ENCODE measurements at regions not wholly inside any gene's neighbourhood (a gene's known extent, or its start where the extent isn't known, plus 50 kb on each side); places are given as distances from the start of the nearest gene placed in this dataset.
"Not testable (repeated sequence)": the region's sequence is repeated elsewhere in the genome, so short reads cannot be mapped to it uniquely, and the experiment has no call there.

GRCh38 chr7:67616517-67616916 is 619.9 kb downstream of the TYW1 start:
- DNase-seq (ENCODE audit: low read depth in 2 of 2): no peak

DNA sequence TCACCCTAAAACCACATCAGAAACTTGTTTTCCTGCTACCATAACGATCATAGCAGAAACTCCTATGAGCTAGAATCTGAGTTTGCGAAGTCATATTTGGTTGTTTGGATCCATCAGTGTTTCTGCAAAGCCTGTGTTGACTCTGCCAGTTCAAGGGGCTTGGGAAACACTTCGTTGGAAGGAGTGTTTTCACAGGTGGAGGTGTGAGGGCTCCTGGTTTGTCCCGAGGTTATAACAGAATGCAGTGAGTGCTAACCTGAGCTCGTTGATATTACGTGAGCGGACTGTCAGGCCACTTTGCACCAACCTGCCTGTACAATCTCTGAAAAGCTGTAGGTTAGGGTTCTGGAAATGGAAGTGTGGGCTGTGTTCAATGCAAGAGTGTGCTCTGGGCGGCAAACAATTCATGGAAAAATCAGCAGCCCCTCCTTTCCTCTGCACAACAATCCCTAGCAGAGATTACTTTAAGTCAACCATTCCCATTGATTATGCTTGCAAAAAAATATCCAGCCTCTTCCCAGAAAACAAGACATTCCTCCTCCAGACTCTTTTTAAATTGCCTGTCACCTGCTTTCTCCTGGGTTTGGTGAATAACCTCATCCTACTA is 622.0 kb downstream of the TYW1 start:
- no peak for DNase-seq (ENCODE audit: low read depth in 2 of 2)

DNA sequence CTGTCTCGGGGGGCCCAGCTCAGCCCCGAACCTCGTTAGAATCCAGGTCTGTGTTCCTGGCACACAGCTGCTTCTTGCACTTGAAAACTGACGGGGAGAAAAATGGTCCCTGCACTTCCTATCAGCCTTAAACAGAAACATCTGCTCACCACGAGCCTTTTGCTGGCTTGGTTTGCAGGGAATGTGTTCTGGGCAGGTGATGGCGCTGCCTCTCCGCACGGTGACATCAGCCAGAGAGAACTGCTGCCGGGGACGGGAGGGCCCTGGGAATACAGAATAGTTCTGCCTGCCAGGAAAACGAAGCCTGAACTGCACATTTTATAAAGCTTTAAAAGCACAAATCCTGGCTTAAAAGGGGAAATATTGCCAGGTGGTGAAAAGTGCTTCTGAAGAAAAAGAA is 622.5 kb downstream of the TYW1 start:
- DNase-seq (ENCODE audit: low read depth in 2 of 2): no peak

DNA sequence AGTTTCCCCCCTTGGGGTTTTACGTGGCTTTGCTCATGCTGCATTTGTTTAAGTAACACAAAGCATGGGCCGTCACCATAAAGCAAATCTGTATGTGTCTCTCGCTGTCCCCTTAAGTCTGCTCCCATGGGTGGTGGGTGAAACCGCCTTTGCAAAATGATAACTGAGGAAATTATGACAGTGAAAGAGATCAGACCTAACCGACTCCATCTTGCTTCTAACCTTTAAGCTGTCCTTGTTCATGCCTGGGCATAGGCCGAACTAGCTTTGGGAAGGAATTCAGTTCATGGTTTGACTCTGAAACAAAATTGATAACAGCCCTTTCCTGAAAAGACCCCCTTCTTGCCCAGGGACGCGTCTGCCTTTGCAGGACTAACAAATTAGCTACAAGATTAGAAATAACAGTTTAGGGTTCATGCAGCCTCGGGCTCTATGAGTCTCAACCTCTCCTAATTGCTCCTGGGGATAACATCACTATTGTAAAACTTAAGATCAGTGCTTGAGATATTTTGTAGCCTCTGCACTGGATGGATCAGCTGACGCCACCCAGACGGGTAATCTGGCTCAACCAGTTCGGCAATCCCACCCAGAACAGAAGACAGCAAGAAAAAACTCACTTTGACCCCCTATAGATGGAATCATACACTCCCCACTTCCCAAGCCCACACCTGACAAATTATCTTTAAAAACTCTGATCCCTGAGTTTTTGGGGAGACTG is 623.7 kb downstream of the TYW1 start:
- DNase-seq (ENCODE audit: low read depth in 2 of 2): no peak

DNA sequence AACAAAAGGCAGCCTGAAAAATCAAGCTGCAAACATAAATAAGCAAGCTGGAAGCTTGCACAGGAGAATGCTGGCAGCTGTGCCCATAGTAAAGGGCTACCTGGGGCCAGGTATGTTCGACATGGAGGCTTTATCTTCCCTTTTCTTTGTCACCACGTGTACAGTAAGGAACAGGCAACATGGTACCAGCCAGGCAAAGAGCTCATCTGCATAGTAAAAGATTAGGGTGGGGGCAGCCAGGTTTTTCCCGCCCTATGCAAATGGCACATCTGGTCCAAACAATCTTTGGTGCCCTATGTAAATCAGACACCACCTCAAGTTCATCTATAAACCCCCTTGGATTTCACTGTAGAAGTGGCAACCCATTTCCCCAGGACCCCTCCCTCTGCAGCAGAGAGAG is 625.1 kb downstream of the TYW1 start:
- no peak for DNase-seq (ENCODE audit: low read depth in 2 of 2)

DNA sequence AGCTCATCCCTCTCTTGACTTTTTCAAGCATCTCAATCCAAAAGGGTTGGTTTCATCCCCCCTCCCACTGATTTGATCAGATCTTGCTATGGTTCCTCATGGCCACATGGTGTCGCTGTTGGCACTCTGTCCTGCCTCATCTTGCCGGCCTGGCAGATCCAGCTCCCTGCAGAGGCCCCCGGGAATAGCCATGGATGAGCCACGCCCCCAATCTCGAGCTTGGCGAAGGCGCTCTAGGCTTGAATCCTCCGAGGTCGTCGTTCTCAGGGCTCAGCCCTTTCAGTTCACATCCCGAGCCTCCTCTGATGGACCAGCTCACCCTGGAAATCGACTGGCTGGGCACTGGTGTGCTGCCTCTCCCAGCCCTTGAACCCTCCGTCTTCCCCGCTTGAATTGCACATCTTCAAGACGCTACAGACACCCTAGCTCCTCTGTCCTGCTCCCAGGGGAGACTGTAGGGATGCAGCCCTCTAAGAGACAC is 628.7 kb downstream of the TYW1 start:
- peak in 1 of 2 donors; percentile 18 for DNase-seq (ENCODE audit: low read depth in 2 of 2)

GRCh38 chr7:67631476-67631875 is 634.8 kb downstream of the TYW1 start:
- DNase-seq (ENCODE audit: low read depth in 2 of 2): no peak

DNA sequence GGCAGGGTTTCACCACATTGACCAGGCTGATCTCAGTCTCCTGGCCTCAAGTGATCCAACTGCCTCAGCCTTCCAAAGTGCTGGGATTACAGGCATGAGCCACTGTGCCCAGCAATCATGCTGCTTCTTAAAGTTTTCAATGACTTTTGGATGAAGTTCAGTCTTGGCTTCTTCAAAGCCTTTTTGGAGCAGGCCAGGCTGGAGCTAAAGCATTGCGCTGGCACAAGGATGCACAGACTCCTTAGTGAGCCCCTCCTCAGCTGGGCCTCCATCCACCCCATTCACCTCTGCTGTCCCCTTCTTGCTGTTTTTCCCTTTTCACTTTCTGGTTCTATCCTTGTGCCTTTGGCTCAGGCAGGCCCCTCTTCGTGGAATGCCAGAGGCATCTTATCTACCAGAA is 638.6 kb downstream of the TYW1 start:
- DNase-seq (ENCODE audit: low read depth in 2 of 2): no peak

DNA sequence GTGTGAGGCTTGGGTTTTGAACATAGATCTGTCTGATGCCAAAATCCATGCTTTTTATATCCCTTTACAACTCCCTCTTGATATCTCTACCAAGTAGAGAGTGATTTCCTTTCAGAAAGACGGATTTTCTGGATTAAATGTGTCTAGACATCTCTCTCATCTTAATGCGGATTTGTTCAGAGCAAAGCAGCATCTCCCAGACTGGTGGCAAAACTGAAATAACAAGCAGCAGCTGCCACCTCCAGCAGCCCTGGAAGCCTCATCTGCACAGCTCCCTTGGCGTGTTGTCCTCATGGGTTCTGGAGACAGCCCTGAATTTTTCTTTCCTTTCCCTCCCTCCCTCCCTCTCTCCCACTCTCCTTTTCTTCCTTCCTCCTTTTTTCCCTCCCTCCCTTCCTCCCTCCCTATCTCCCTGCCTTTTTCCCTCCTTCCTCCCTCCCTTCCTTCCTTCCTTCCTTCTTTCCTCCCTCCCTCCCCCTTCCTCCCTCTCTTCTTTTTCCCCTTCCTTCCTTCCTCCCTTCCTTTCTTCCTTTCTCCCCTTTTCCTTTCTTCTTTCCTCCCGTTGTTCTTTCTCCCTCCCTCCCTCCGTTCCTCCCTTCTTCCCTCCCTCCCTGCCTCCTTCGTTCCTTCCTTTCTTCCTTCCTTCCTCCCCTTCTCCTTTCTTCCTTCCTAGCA is 639.9 kb downstream of the TYW1 start:
- DNase-seq (ENCODE audit: low read depth in 2 of 2): no peak

DNA sequence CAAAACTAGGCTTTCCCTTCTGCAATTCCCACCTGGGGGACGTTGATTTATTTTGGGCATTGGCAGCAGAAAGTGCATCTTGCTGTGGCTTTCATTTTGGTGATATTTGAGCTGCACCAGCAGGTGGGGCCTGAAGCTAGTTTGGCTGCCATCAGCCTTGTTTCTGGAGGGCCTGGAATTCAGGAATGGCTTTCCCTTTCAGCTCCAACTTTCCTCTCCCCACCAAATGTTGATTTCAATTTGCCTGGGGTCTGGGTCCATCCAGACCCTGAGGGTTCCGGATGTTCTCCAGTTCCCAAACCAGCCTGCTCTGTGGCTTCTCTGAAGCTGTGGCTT is 640.4 kb downstream of the TYW1 start:
- DNase-seq (ENCODE audit: low read depth in 2 of 2): no peak

DNA sequence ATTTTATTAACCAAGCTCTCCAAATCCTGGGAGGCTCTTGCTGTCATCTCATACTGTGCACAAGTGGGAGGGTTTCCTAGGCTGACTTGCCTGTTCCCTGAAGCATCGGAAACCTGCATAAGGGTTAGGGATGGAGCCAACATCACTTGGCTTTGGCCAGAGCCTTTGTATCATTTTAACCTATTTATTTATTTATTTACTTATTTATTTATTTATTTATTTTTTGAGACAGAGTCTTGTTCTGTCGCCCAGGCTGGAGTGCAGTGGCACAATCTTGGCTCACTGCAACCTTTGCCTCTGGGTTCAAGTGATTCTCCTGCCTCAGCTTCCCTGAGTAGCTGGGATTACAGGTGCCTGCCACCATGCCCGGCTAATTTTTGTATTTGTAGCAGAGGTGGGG is 645.9 kb downstream of the TYW1 start:
- DNase-seq (ENCODE audit: low read depth in 2 of 2): not testable (repeated sequence)

DNA sequence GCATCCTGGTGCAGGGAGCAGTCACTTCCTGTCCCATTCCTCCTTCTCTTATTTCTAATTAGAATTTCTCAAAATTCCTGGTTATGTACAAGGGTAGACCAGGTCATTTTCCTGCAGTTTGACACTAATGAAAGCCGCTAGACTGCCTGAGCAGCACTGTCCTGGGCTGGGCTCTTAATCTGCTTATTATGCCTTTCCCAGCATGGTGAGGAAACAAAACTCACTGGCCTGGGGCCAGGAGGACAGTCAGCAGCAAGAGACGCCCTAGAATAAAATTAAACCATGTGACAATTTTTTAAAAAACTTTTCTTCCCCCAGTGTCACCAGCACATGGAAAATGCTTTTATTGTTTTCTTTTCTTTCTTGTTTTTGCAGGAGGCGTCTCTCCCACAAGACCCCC is 647.5 kb downstream of the TYW1 start:
- no peak for DNase-seq (ENCODE audit: low read depth in 2 of 2)

DNA sequence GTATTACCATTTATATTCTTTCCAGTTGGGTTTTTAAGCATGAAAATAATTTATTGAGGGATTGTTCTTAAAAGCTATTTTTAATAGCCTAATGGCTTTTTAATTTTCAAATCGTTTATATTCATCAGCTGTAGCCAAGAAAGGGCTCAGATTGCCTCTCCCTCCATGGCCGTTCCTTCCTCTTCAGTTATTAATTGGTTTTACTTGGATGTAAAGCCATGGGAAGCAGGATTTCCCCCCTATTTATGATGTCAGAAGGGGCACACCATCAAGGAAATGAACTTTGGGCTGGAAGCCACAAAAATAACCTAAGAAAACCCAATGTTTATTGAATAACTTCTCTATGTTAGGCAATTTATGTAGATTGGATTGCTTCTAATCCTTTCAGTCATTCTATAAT is 656.3 kb downstream of the TYW1 start:
- no peak for DNase-seq (ENCODE audit: low read depth in 2 of 2)

GRCh38 chr7:67653856-67654454 is 657.3 kb downstream of the TYW1 start:
- DNase-seq (ENCODE audit: low read depth in 2 of 2): no peak

- DNase-seq (ENCODE audit: low read depth in 2 of 2): no peak
These were observed 658.0 kb downstream of the TYW1 start for GRCh38 chr7:67654642-67655041.

GRCh38 chr7:67655168-67655567 is 658.5 kb downstream of the TYW1 start:
- DNase-seq (ENCODE audit: low read depth in 2 of 2): no peak

GRCh38 chr7:67659091-67659490 is 662.5 kb downstream of the TYW1 start:
- DNase-seq (ENCODE audit: low read depth in 2 of 2): no peak

DNA sequence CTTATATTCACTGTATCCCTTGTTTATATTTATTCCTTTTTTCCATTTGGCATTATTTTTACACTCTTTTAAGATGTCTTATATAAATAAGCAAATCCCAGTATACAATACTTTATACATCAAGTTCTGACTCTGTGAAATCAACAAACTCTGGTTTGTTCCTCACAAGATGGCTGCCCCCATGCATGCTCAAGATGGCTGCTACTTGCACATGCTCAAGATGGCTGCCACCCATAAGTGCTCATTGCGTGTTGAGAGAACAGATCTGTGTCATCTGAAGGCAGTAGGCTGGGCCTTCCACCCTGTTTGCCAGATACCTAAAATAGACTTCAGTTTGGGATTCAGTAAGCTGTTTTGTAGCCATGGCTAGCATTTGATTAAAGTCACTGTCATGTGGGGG is 666.2 kb downstream of the TYW1 start:
- DNase-seq (ENCODE audit: low read depth in 2 of 2): no peak

DNA sequence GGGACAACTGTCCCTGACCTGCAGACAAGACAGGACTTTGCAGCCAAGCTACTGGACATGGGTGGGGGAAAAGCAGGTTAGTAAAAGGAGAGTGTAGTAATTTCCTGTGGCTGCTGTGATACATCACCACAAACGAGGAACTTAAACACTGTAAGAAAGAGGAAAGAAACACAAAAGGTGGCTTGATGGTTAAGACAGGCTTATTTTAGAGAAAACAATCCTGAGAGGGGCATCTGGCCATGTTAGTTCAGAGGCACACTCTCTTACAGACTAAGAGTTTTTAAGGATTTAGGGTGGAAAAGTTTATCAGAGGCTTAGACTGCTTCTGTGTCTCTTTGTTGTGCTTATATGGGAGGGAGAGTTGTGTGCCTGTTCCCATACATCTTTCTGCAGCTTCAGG is 667.0 kb downstream of the TYW1 start:
- no peak for DNase-seq (ENCODE audit: low read depth in 2 of 2)

DNA sequence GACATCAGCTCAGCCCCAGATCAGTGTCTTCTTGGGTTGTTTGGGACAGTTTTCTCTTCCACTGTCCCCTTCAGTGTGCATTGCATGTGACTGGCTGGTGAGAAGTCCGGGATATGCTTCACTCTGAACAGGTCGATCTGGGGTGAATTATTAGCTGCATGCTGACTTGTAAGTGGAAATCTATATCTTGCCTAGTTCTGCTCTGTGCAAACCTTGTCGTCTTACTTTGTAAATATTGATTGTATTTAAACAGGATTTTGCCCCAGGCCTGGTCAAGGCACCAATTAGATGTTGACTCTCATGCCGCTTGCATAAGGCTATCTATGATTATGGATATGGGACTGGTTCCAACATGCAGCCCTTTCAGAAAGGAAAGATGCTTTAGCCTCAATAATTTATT is 669.7 kb downstream of the TYW1 start:
- not testable (repeated sequence) for DNase-seq (ENCODE audit: low read depth in 2 of 2)

DNA sequence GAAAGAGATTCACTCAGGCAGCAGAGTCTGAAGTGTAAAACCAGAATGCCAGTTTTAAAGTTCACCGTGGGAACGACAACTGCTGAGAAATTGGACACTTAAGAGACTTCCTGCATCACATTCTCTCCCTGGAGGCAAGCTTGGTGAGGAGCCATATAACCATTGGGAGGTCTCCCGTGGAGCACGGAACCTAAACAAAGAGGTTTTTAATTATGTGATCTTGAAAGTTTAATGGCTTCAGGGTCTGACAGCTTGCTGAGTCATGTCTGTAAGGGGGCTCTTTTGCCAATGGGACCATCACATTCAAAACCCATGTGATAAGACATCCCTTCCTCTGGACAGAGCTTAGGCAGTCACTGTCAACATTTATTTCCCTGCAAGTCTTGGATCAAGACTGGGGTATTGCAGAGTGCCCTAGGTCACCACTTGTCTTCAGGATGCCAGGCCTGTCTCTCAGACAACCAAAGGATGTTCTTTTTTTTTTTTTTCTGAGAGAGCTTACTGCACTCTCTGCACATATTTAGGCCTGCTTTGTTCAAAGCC is 674.4 kb downstream of the TYW1 start:
- DNase-seq (ENCODE audit: low read depth in 2 of 2): no peak

GRCh38 chr7:67673861-67674260 is 677.2 kb downstream of the TYW1 start:
- no peak for DNase-seq (ENCODE audit: low read depth in 2 of 2)

DNA sequence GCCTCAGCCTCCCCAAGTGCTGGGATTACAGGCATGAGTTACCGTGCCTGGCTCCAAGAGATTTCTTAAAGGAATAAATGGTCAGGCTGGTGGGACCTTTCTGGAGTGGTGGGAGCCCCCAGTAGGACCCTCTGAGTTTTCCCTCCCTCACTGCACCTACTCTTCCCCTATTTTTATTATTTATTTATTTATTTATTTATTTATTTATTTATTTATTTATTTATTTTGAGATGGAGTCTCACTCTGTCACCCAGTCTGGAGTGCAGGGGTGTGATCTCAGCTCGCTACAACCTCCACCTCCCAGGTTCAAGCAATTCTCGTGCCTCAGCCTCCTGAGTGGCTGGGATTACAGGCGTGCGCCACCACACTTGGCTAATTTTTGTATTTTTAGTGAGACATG is 678.2 kb downstream of the TYW1 start:
- DNase-seq (ENCODE audit: low read depth in 2 of 2): not testable (repeated sequence)
